ENCODE measurements at regions not wholly inside any gene's neighbourhood (a gene's known extent, or its start where the extent isn't known, plus 50 kb on each side); places are given as distances from the start of the nearest gene placed in this dataset.

GRCh38 chr13:99041788-99042187 lies 63.9 kb upstream of the DOCK9 start:
- TF ChIP-seq CTCF (IDR thresholded peaks at IDR 0.05) = no peak
- TF ChIP-seq POLR2A (IDR thresholded peaks at IDR 0.05) = no peak
- TF ChIP-seq POLR2AphosphoS5 (IDR thresholded peaks at IDR 0.05) = no peak

All from suprapubic skin (tissue), 4 donors.